GM23338 (cell line): ENCODE measurements at regions not wholly inside any gene's neighbourhood (a gene's known extent, or its start where the extent isn't known, plus 50 kb on each side); places are given as distances from the start of the nearest gene placed in this dataset.
"Not testable (repeated sequence)": the region's sequence is repeated elsewhere in the genome, so short reads cannot be mapped to it uniquely, and the experiment has no call there.

Experiments used
- ATAC-seq: fragments of 200-7000 bp; cut with Tn5 transposase; 3 replicates; pipeline ENCODE4 v1.9.1; 2020
- DNase-seq: peaks from one replicate; pipeline ENCODE4 v3.0.0-alpha.2; 2015; ENCODE audit warnings: low spot score
- H2AFZ ChIP-seq: fragments of 200-600 bp; sonication (generic); 2 replicates; pipeline ENCODE4 v1.8.0; 2016; ENCODE audit warnings: antibody characterized with exemption, mild to moderate bottlenecking, moderate library complexity
- H3F3A ChIP-seq: fragments of 200-600 bp; sonication (generic); replicated peaks from 2 replicates; pipeline ENCODE4 v1.8.0; 2017; ENCODE audit warnings: antibody characterized with exemption, mixed run types, low read depth
- H3K27ac ChIP-seq: fragments of 200-600 bp; sonication (generic); 2 replicates; pipeline ENCODE4 v1.6.1; 2016; ENCODE audit warnings: low read depth
- H3K27me3 ChIP-seq: fragments of 200-600 bp; sonication (generic); 2 replicates; pipeline ENCODE4 v1.8.0; 2016; ENCODE audit warnings: mild to moderate bottlenecking, mixed run types, moderate library complexity; ENCODE audit not compliant: insufficient read depth
- H3K36me3 ChIP-seq: fragments of 200-600 bp; sonication (generic); 2 replicates; pipeline ENCODE4 v1.8.0; 2016; ENCODE audit warnings: mild to moderate bottlenecking; ENCODE audit not compliant: insufficient read depth
- H3K4me1 ChIP-seq: fragments of 200-600 bp; sonication (generic); 2 replicates; pipeline ENCODE4 v1.8.0; 2016; ENCODE audit warnings: mild to moderate bottlenecking, moderate library complexity; ENCODE audit not compliant: insufficient read depth
- H3K4me2 ChIP-seq: fragments of 200-600 bp; sonication (generic); 2 replicates; pipeline ENCODE4 v1.7.1; 2017; ENCODE audit warnings: mixed run types
- H3K4me3 ChIP-seq: fragments of 200-600 bp; sonication (generic); 2 replicates; pipeline ENCODE4 v1.6.1; 2016; ENCODE audit warnings: mixed run types
- H3K79me2 ChIP-seq: fragments of 200-600 bp; sonication (generic); replicated peaks from 2 replicates; pipeline ENCODE4 v1.8.0; 2017; ENCODE audit warnings: mild to moderate bottlenecking; ENCODE audit not compliant: insufficient read depth
- H3K9me2 ChIP-seq: fragments of 200-600 bp; sonication (generic); 2 replicates; pipeline ENCODE4 v1.8.0; 2017; ENCODE audit not compliant: insufficient read depth
- H4K20me1 ChIP-seq: fragments of 200-600 bp; sonication (generic); replicated peaks from 2 replicates; pipeline ENCODE4 v1.8.0; 2017; ENCODE audit warnings: mild to moderate bottlenecking; ENCODE audit not compliant: insufficient read depth
- H3K27ac Mint-ChIP-seq: 2 replicates; pipeline ENCODE4 v1.8.0; 2020; ENCODE audit warnings: inconsistent platforms, mild to moderate bottlenecking, moderate library complexity, mixed read lengths
- H3K27me3 Mint-ChIP-seq: 3 replicates; pipeline ENCODE4 v1.8.0; 2022; ENCODE audit warnings: low read depth, mild to moderate bottlenecking, moderate library complexity, mixed read lengths, inconsistent platforms; ENCODE audit not compliant: insufficient read depth, poor library complexity
- H3K36me3 Mint-ChIP-seq: 3 replicates; pipeline ENCODE4 v1.8.0; 2021; ENCODE audit warnings: low read depth, mild to moderate bottlenecking, inconsistent platforms, moderate library complexity, mixed read lengths
- H3K4me1 Mint-ChIP-seq: 3 replicates; pipeline ENCODE4 v1.8.0; 2020; ENCODE audit warnings: mild to moderate bottlenecking, inconsistent platforms, mixed read lengths
- H3K4me3 Mint-ChIP-seq: 3 replicates; pipeline ENCODE4 v1.8.0; 2021; ENCODE audit warnings: moderate library complexity, mild to moderate bottlenecking, inconsistent platforms, mixed read lengths
- H3K9me3 Mint-ChIP-seq: 3 replicates; pipeline ENCODE4 v1.8.0; 2020; ENCODE audit warnings: moderate library complexity, mild to moderate bottlenecking, inconsistent platforms, mixed read lengths
- EZH2 ChIP-seq: fragments of 200-600 bp; sonication (generic); IDR thresholded peaks from one replicate; pipeline ENCODE4 v1.8.0; 2017; ENCODE audit warnings: antibody characterized with exemption, mild to moderate bottlenecking, low read depth; ENCODE audit not compliant: unreplicated experiment
- JUNB ChIP-seq: IDR thresholded peaks from one replicate; pipeline ENCODE4 v1.6.1; 2016; ENCODE audit warnings: antibody characterized with exemption; ENCODE audit not compliant: unreplicated experiment
- NANOG ChIP-seq: IDR thresholded peaks from 2 replicates; pipeline ENCODE4 v1.6.1; 2016; ENCODE audit warnings: antibody characterized with exemption, borderline replicate concordance
- STAT1 ChIP-seq: IDR thresholded peaks from one replicate; pipeline ENCODE4 v1.6.1; 2016; ENCODE audit warnings: antibody characterized with exemption; ENCODE audit not compliant: unreplicated experiment
- ZNF114 ChIP-seq: fragments of 250-450 bp; sonication (Bioruptor Pico); IDR thresholded peaks from 2 replicates; pipeline ENCODE4 v1.5.0; 2020; ENCODE audit warnings: mild to moderate bottlenecking, moderate library complexity
- ZNF331 ChIP-seq: fragments of 250-450 bp; sonication (Bioruptor Pico); IDR thresholded peaks from 2 replicates; pipeline ENCODE4 v1.5.0; 2020; ENCODE audit warnings: low read depth, mild to moderate bottlenecking, moderate library complexity
- ZNF462 ChIP-seq: fragments of 250-450 bp; sonication (Bioruptor Pico); IDR thresholded peaks from 2 replicates; pipeline ENCODE4 v1.5.0; 2020; ENCODE audit warnings: mild to moderate bottlenecking, moderate library complexity
- TF ChIP-seq, protein P1 (sequence below), 2 experiments: fragments of 200-600 bp in 1 of 2; sonication (generic) in 1 of 2; conservative IDR thresholded peaks; 2 replicates each; pipeline versions ENCODE4 v1.5.1 to v1.6.1; 2016 to 2017; ENCODE audit warnings: antibody characterized with exemption in 2 of 2, low read depth in 2 of 2, mild to moderate bottlenecking in 2 of 2, moderate library complexity in 1 of 2

- no peaks in the 10 kb centered on the region for H3K36me3 ChIP-seq
- H3K27me3 Mint-ChIP-seq = no peaks in the 10 kb centered on the region
- no peak for ATAC-seq
- H3K36me3 Mint-ChIP-seq = no peaks in the 10 kb centered on the region
- H3K79me2 ChIP-seq = no peaks in the 10 kb centered on the region
- no peaks in the 10 kb centered on the region for H3F3A ChIP-seq
- no peak overlapping the region for H3K4me3 ChIP-seq
- no peak for DNase-seq
- H3K27ac ChIP-seq = no peak overlapping the region
- H2AFZ ChIP-seq = peak overlapping the region; percentile 54; the same call in 1 of the 2 replicates
- no peaks in the 10 kb centered on the region for H3K27me3 ChIP-seq
- H3K27ac Mint-ChIP-seq = peak overlapping the region; percentile 14; the same call in 1 of the 2 replicates
- no peaks in the 10 kb centered on the region for H3K4me1 ChIP-seq
- TF ChIP-seq EZH2 = no peak
- H3K4me2 ChIP-seq = no peak overlapping the region
- H3K4me3 Mint-ChIP-seq = no peak overlapping the region
- H3K9me3 Mint-ChIP-seq = no peaks in the 10 kb centered on the region
- no peaks in the 10 kb centered on the region for H3K9me2 ChIP-seq
- H4K20me1 ChIP-seq = no peaks in the 10 kb centered on the region
- H3K4me1 Mint-ChIP-seq = no peaks in the 10 kb centered on the region
These were observed 77.8 kb downstream of the LHX9 start for GRCh38 chr1:197994907-197995407.

- Mint-ChIP-seq H3K27me3 (no peaks in the 10 kb centered on the region), H3K36me3 (no peaks in the 10 kb centered on the region), H3K9me3 (no peaks in the 10 kb centered on the region), H3K27ac (no peak overlapping the region), H3K4me3 (no peak overlapping the region), H3K4me1 (no peaks in the 10 kb centered on the region)
- H3K4me2 ChIP-seq = no peak overlapping the region
- H4K20me1 ChIP-seq = no peaks in the 10 kb centered on the region
- H3K27me3 ChIP-seq = no peaks in the 10 kb centered on the region
- DNase-seq (no peak), ATAC-seq (no peak)
- no peaks in the 10 kb centered on the region for H3K4me1 ChIP-seq
- H3K9me2 ChIP-seq = no peaks in the 10 kb centered on the region; the same call in 1 of the 2 replicates
- no peak overlapping the region for H3K27ac ChIP-seq
- no peak overlapping the region for H2AFZ ChIP-seq
- no peaks in the 10 kb centered on the region for H3F3A ChIP-seq
- no peaks in the 10 kb centered on the region for H3K79me2 ChIP-seq
- H3K4me3 ChIP-seq = no peak overlapping the region
- TF ChIP-seq EZH2 (no peak), ZNF114 (CRISPR knock-in tag) (no peak), NANOG (no peak), ZNF331 (CRISPR knock-in tag) (no peak), STAT1 (no peak), JUNB (no peak), ZNF462 (CRISPR knock-in tag) (no peak)
- TF ChIP-seq, protein P1, sequence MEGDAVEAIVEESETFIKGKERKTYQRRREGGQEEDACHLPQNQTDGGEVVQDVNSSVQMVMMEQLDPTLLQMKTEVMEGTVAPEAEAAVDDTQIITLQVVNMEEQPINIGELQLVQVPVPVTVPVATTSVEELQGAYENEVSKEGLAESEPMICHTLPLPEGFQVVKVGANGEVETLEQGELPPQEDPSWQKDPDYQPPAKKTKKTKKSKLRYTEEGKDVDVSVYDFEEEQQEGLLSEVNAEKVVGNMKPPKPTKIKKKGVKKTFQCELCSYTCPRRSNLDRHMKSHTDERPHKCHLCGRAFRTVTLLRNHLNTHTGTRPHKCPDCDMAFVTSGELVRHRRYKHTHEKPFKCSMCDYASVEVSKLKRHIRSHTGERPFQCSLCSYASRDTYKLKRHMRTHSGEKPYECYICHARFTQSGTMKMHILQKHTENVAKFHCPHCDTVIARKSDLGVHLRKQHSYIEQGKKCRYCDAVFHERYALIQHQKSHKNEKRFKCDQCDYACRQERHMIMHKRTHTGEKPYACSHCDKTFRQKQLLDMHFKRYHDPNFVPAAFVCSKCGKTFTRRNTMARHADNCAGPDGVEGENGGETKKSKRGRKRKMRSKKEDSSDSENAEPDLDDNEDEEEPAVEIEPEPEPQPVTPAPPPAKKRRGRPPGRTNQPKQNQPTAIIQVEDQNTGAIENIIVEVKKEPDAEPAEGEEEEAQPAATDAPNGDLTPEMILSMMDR (conservative IDR thresholded peaks at IDR 0.05; ENCODE audit: low read depth in 2 of 2) = no peak
- H3K36me3 ChIP-seq = no peaks in the 10 kb centered on the region
These were observed 78.5 kb downstream of the LHX9 start for GRCh38 chr1:197995408-197996258.

DNA sequence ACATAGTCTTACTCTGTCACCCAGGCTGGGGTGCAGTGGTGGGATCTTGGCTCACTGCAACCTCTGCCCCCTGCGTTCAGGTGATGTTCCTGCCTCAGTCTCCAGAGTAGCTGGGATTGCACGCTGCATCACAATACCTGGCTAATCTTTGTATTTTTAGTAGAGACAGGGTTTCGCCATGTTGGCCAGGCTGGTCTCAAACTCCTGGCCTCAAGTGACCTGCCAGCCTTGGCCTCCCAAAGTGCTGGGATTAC, 79.0 kb downstream of the LHX9 start:
- not testable (repeated sequence) for H3K27me3 Mint-ChIP-seq, H3K27me3 ChIP-seq, H3K4me3 ChIP-seq, H3K27ac Mint-ChIP-seq, H3K4me1 Mint-ChIP-seq, H3K9me2 ChIP-seq, DNase-seq, H2AFZ ChIP-seq, H4K20me1 ChIP-seq, H3K4me2 ChIP-seq, H3K27ac ChIP-seq, H3K79me2 ChIP-seq, H3K9me3 Mint-ChIP-seq, ATAC-seq, H3K4me3 Mint-ChIP-seq, H3K4me1 ChIP-seq, H3K36me3 Mint-ChIP-seq, H3K36me3 ChIP-seq, H3F3A ChIP-seq
